IMR-90 (cell line): ENCODE measurements at regions not wholly inside any gene's neighbourhood (a gene's known extent, or its start where the extent isn't known, plus 50 kb on each side); places are given as distances from the start of the nearest gene placed in this dataset.

Source experiments
- ATAC-seq: fragments of 200-7000 bp; cut with Tn5 transposase; 2 replicates; pipeline ENCODE4 v1.9.1; 2020; ENCODE audit warnings: low read depth, mild to moderate bottlenecking, moderate library complexity
- BruUV-seq: library from RNA; stranded (reverse); fragments of 400-500 nt; replicated peaks from 2 replicates; lab custom pipeline; 2021; lab: Mats Ljungman, UMichigan
- CTCF ChIA-PET: fragments of 300-600 bp; formaldehyde crosslinking; extraction: SDS; loops from one replicate; lab custom pipeline; 2021; ENCODE audit warnings: antibody characterized with exemption; lab: Yijun Ruan, JAX
- POLR2A ChIA-PET: fragments of 300-600 bp; sonication (Branson Sonifier 250); formaldehyde crosslinking; loops from one replicate; lab custom pipeline; 2022; ENCODE audit warnings: antibody characterized with exemption; ENCODE audit not compliant: unreplicated experiment; lab: Charles Lee
- DNase-seq: peaks from one replicate; pipeline ENCODE4 v3.0.0; 2013
- H2AFZ ChIP-seq: replicated peaks from 2 replicates; pipeline ENCODE3; 2013; ENCODE audit warnings: low read length, mild to moderate bottlenecking; ENCODE audit not compliant: poor library complexity
- H2AK5ac ChIP-seq: 2 replicates; pipeline ENCODE4 v1.6.1; 2013; ENCODE audit warnings: low read depth, low read length, inconsistent platforms
- H2AK9ac ChIP-seq: replicated peaks from 2 replicates; pipeline ENCODE3; 2013; ENCODE audit warnings: mild to moderate bottlenecking, low read depth, low read length, moderate library complexity; ENCODE audit not compliant: poor library complexity
- H2BK120ac ChIP-seq: 2 replicates; pipeline ENCODE4 v1.6.1; 2013; ENCODE audit warnings: low read depth, low read length, inconsistent platforms
- H2BK15ac ChIP-seq: 3 replicates; pipeline ENCODE4 v1.6.1; 2013; ENCODE audit warnings: low read depth, low read length, inconsistent platforms
- H2BK20ac ChIP-seq: 2 replicates; pipeline ENCODE4 v1.6.1; 2013; ENCODE audit warnings: low read depth, mild to moderate bottlenecking, inconsistent platforms, low read length, moderate library complexity
- H2BK5ac ChIP-seq: 2 replicates; pipeline ENCODE4 v1.6.1; 2013; ENCODE audit warnings: mild to moderate bottlenecking, low read depth, low read length, inconsistent platforms; ENCODE audit not compliant: poor library complexity, severe bottlenecking
- H3K14ac ChIP-seq: replicated peaks from 2 replicates; pipeline ENCODE4 v1.6.1; 2013; ENCODE audit warnings: low read depth, low read length, inconsistent platforms
- H3K18ac ChIP-seq: 2 replicates; pipeline ENCODE4 v1.6.1; 2013; ENCODE audit warnings: low read depth, low read length, control low read depth
- H3K23ac ChIP-seq: 2 replicates; pipeline ENCODE4 v1.6.1; 2013; ENCODE audit warnings: low read depth, low read length, inconsistent platforms
- H3K27ac ChIP-seq: 2 replicates; pipeline ENCODE4 v1.5.1; 2013; ENCODE audit warnings: mild to moderate bottlenecking, control low read depth, low read length; ENCODE audit not compliant: insufficient read depth
- H3K27me3 ChIP-seq: 2 replicates; pipeline ENCODE4 v1.6.1; 2013; ENCODE audit warnings: low read length; ENCODE audit not compliant: control insufficient read depth, insufficient read depth
- H3K36me3 ChIP-seq: 2 replicates; pipeline ENCODE4 v1.6.1; 2013; ENCODE audit warnings: low read length, mixed read lengths; ENCODE audit not compliant: control insufficient read depth, insufficient read depth
- H3K4ac ChIP-seq: 2 replicates; pipeline ENCODE4 v1.6.1; 2013; ENCODE audit warnings: low read depth, low read length, inconsistent platforms
- H3K4me1 ChIP-seq: 2 replicates; pipeline ENCODE4 v1.6.1; 2013; ENCODE audit warnings: low read length, mixed read lengths; ENCODE audit not compliant: control insufficient read depth, insufficient read depth
- H3K4me2 ChIP-seq: 2 replicates; pipeline ENCODE4 v1.6.1; 2013; ENCODE audit warnings: low read depth, mild to moderate bottlenecking, control low read depth, low read length, moderate library complexity
- H3K4me3 ChIP-seq: 2 replicates; pipeline ENCODE4 v1.5.1; 2013; ENCODE audit warnings: low read depth, mild to moderate bottlenecking, control low read depth, low read length, moderate library complexity; ENCODE audit not compliant: insufficient read depth
- H3K56ac ChIP-seq: 2 replicates; pipeline ENCODE4 v1.6.1; 2013; ENCODE audit warnings: low read length, inconsistent platforms; ENCODE audit not compliant: insufficient read depth; ENCODE audit errors: extremely low read depth
- H3K79me1 ChIP-seq, 2 experiments: 2 replicates each; pipeline ENCODE4 v1.6.1; 2013; ENCODE audit warnings: low read length in 2 of 2, inconsistent platforms in 1 of 2, low read depth in 1 of 2
- H3K9ac ChIP-seq: 2 replicates; pipeline ENCODE4 v1.6.1; 2013; ENCODE audit warnings: low read depth, low read length, control low read depth
- H3K9me1 ChIP-seq: 2 replicates; pipeline ENCODE4 v1.6.1; 2013; ENCODE audit warnings: low read length, inconsistent platforms; ENCODE audit not compliant: insufficient read depth
- H3K9me3 ChIP-seq: 2 replicates; pipeline ENCODE4 v1.6.1; 2013; ENCODE audit warnings: low read length; ENCODE audit not compliant: control insufficient read depth, insufficient read depth
- H4K20me1 ChIP-seq: 2 replicates; pipeline ENCODE4 v1.6.1; 2013; ENCODE audit warnings: low read length, inconsistent platforms; ENCODE audit not compliant: insufficient read depth
- H4K5ac ChIP-seq: 2 replicates; pipeline ENCODE4 v1.6.1; 2013; ENCODE audit warnings: mild to moderate bottlenecking, low read depth, low read length, control low read depth
- H4K8ac ChIP-seq, 2 experiments: 2 replicates each; pipeline ENCODE4 v1.6.1; 2013; ENCODE audit warnings: low read depth in 2 of 2, low read length in 2 of 2, control low read depth in 1 of 2, inconsistent platforms in 1 of 2
- H4K91ac ChIP-seq: 2 replicates; pipeline ENCODE4 v1.6.1; 2013; ENCODE audit warnings: low read depth, low read length, inconsistent platforms; ENCODE audit not compliant: insufficient read depth
- CEBPB ChIP-seq: IDR thresholded peaks from 2 replicates; pipeline ENCODE4 v1.6.1; 2012; ENCODE audit warnings: low read depth, low read length, improper control_type of control experiment
- CHD1 ChIP-seq: IDR thresholded peaks from 2 replicates; pipeline ENCODE4 v1.6.1; 2012; ENCODE audit warnings: low read depth, low read length, improper control_type of control experiment
- FOS ChIP-seq: fragments of 150-350 bp; IDR thresholded peaks from 2 replicates; pipeline ENCODE4 v1.6.1; 2016; ENCODE audit warnings: low read depth, low read length
- MAFK ChIP-seq: IDR thresholded peaks from 2 replicates; pipeline ENCODE4 v1.6.1; 2012; ENCODE audit warnings: low read depth, low read length, improper control_type of control experiment
- MAZ ChIP-seq: IDR thresholded peaks from 2 replicates; pipeline ENCODE4 v1.6.1; 2012; ENCODE audit warnings: low read depth, mild to moderate bottlenecking, low read length, improper control_type of control experiment, moderate library complexity, borderline replicate concordance
- MXI1 ChIP-seq: IDR thresholded peaks from 2 replicates; pipeline ENCODE4 v1.6.1; 2012; ENCODE audit warnings: low read depth, mild to moderate bottlenecking, low read length, moderate library complexity, borderline replicate concordance
- NFE2L2 ChIP-seq: fragments of 150-350 bp; IDR thresholded peaks from 2 replicates; pipeline ENCODE4 v1.6.1; 2016; ENCODE audit warnings: low read depth, mild to moderate bottlenecking, low read length
- POLR2A ChIP-seq: IDR thresholded peaks from 2 replicates; pipeline ENCODE4 v1.6.1; 2012; ENCODE audit warnings: mild to moderate bottlenecking, low read depth, low read length
- RAD21 ChIP-seq: IDR thresholded peaks from 2 replicates; pipeline ENCODE4 v1.6.1; 2012; ENCODE audit warnings: low read length, improper control_type of control experiment
- RCOR1 ChIP-seq: IDR thresholded peaks from 2 replicates; pipeline ENCODE4 v1.6.1; 2012; ENCODE audit warnings: mild to moderate bottlenecking, low read length, improper control_type of control experiment; ENCODE audit not compliant: insufficient replicate concordance
- RFX5 ChIP-seq: IDR thresholded peaks from 2 replicates; pipeline ENCODE4 v1.8.0; 2012; ENCODE audit warnings: low read depth, mild to moderate bottlenecking, low read length, moderate library complexity
- dilution Hi-C: fragments of 300-500 bp; cut with HindIII; formaldehyde crosslinking; loops from one replicate; pipeline ENCODE4 v1.14.3; 2018; ENCODE audit warnings: low sequenced_read_pairs; ENCODE audit not compliant: unreplicated experiment
- in situ Hi-C: fragments of 300-500 bp; cut with MboI; formaldehyde crosslinking; loops from 3 replicates; pipeline ENCODE4 v1.14.3; 2019; ENCODE audit warnings: low sequenced_read_pairs, inconsistent platforms, mixed read lengths
- intact Hi-C: fragments of 100-400 bp; cut with micrococcal nuclease; formaldehyde crosslinking; loops from 2 replicates; pipeline ENCODE4 v1.10.0; 2022
- TF ChIP-seq, protein P1 (sequence below): fragments of 150-350 bp; IDR thresholded peaks from 2 replicates; pipeline ENCODE4 v1.6.1; 2016; ENCODE audit warnings: low read depth, mild to moderate bottlenecking, low read length, moderate library complexity, borderline replicate concordance
- TF ChIP-seq, protein P2 (sequence below): fragments of 150-350 bp; IDR thresholded peaks from 2 replicates; pipeline ENCODE4 v1.6.1; 2017; ENCODE audit warnings: mild to moderate bottlenecking, antibody characterized with exemption, low read length, low read depth

DNA sequence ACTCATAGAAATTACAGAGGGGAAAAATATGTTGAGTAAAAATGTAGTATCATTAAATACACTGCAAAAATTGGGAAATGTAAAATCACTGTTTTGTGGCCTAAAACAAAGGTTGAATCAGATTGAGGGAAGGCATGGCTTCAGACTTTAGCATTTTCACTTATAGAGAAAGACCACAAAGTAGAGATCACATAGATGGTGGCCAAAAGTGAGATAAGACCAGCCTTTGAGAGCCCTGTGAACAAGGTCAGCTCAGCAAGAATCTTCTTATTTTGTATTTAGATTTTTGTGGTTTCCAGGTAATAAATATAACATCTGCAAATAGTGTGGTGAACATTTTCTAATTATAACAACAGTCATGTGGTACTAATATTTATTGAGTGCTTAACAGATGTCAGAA lies 544.8 kb upstream of the DPPA4 start:
- no peak overlapping the region for H4K91ac ChIP-seq
- no peak overlapping the region for H3K18ac ChIP-seq
- TF ChIP-seq RAD21 (no peak), CEBPB (no peak), NFE2L2 (no peak), MXI1 (no peak), MAZ (no peak), FOS (no peak), POLR2A (no peak), CHD1 (no peak), RFX5 (no peak), MAFK (no peak), RCOR1 (no peak)
- TF ChIP-seq, protein P1, sequence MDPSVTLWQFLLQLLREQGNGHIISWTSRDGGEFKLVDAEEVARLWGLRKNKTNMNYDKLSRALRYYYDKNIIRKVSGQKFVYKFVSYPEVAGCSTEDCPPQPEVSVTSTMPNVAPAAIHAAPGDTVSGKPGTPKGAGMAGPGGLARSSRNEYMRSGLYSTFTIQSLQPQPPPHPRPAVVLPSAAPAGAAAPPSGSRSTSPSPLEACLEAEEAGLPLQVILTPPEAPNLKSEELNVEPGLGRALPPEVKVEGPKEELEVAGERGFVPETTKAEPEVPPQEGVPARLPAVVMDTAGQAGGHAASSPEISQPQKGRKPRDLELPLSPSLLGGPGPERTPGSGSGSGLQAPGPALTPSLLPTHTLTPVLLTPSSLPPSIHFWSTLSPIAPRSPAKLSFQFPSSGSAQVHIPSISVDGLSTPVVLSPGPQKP: no peak
- TF ChIP-seq, protein P2, sequence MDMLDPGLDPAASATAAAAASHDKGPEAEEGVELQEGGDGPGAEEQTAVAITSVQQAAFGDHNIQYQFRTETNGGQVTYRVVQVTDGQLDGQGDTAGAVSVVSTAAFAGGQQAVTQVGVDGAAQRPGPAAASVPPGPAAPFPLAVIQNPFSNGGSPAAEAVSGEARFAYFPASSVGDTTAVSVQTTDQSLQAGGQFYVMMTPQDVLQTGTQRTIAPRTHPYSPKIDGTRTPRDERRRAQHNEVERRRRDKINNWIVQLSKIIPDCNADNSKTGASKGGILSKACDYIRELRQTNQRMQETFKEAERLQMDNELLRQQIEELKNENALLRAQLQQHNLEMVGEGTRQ: no peak
- H3K4me2 ChIP-seq: no peak overlapping the region
- no peak overlapping the region for H3K4ac ChIP-seq
- H2AK5ac ChIP-seq: no peak overlapping the region
- DNase-seq: no peak
- no peak for ATAC-seq
- no peak overlapping the region for H2BK20ac ChIP-seq
- no peak overlapping the region for H2AK9ac ChIP-seq
- intact Hi-C loops: no loop called here
- no peaks in the 10 kb centered on the region for H3K36me3 ChIP-seq
- H2BK120ac ChIP-seq: no peak overlapping the region
- no peak overlapping the region for H2BK15ac ChIP-seq
- no peak overlapping the region for H3K4me3 ChIP-seq
- no peak overlapping the region for H2AFZ ChIP-seq
- H3K4me1 ChIP-seq: no peaks in the 10 kb centered on the region
- H3K27ac ChIP-seq: no peak overlapping the region
- no peak overlapping the region for H3K23ac ChIP-seq
- H3K9me1 ChIP-seq: no peaks in the 10 kb centered on the region
- dilution Hi-C loops: no loop called here
- in situ Hi-C loops: no loop called here
- CTCF ChIA-PET: no interaction called here
- H3K9ac ChIP-seq: no peak overlapping the region
- no peaks in the 10 kb centered on the region for H3K9me3 ChIP-seq
- no peaks in the 10 kb centered on the region for H3K27me3 ChIP-seq
- no peak overlapping the region for H4K8ac ChIP-seq
- H4K20me1 ChIP-seq: no peaks in the 10 kb centered on the region
- H3K56ac ChIP-seq: no peak overlapping the region
- H2BK5ac ChIP-seq: no peak overlapping the region
- no TSS peak for BruUV-seq
- no peak overlapping the region for H3K14ac ChIP-seq
- POLR2A ChIA-PET: no interaction called here
- no peak overlapping the region for H4K5ac ChIP-seq
- H3K79me1 ChIP-seq: no peaks in the 10 kb centered on the region
